ENCODE measurements at regions not wholly inside any gene's neighbourhood (a gene's known extent, or its start where the extent isn't known, plus 50 kb on each side); places are given as distances from the start of the nearest gene placed in this dataset.
"Not testable (repeated sequence)": the region's sequence is repeated elsewhere in the genome, so short reads cannot be mapped to it uniquely, and the experiment has no call there.

GRCh38 chr2:140091926-140092325 is 1311.7 kb upstream of the NXPH2 start:
- H3K4me3 Mint-ChIP-seq: no peak overlapping the region
- H3K4me1 Mint-ChIP-seq (ENCODE audit: unreplicated experiment): no peaks in the 10 kb centered on the region
- DNase-seq (ENCODE audit: extremely low spot score, unreplicated experiment): no peak
- TF ChIP-seq, protein P1, sequence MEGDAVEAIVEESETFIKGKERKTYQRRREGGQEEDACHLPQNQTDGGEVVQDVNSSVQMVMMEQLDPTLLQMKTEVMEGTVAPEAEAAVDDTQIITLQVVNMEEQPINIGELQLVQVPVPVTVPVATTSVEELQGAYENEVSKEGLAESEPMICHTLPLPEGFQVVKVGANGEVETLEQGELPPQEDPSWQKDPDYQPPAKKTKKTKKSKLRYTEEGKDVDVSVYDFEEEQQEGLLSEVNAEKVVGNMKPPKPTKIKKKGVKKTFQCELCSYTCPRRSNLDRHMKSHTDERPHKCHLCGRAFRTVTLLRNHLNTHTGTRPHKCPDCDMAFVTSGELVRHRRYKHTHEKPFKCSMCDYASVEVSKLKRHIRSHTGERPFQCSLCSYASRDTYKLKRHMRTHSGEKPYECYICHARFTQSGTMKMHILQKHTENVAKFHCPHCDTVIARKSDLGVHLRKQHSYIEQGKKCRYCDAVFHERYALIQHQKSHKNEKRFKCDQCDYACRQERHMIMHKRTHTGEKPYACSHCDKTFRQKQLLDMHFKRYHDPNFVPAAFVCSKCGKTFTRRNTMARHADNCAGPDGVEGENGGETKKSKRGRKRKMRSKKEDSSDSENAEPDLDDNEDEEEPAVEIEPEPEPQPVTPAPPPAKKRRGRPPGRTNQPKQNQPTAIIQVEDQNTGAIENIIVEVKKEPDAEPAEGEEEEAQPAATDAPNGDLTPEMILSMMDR (conservative IDR thresholded peaks at IDR 0.05): no peak
- H3K27me3 Mint-ChIP-seq: no peaks in the 10 kb centered on the region
- no peaks in the 10 kb centered on the region for H3K36me3 Mint-ChIP-seq
- H3K27ac Mint-ChIP-seq: no peak overlapping the region
- H3K9me3 Mint-ChIP-seq: no peaks in the 10 kb centered on the region

- no peaks in the 10 kb centered on the region for H3K4me1 Mint-ChIP-seq (ENCODE audit: unreplicated experiment)
- no peaks in the 10 kb centered on the region for H3K27me3 Mint-ChIP-seq
- H3K4me3 Mint-ChIP-seq: no peak overlapping the region
- no peak for DNase-seq (ENCODE audit: extremely low spot score, unreplicated experiment)
- TF ChIP-seq, protein P1 (conservative IDR thresholded peaks at IDR 0.05): no peak
- no peak overlapping the region for H3K27ac Mint-ChIP-seq
- H3K36me3 Mint-ChIP-seq: no peaks in the 10 kb centered on the region
- H3K9me3 Mint-ChIP-seq: no peaks in the 10 kb centered on the region
Observed at GRCh38 chr2:140086964-140087363, 1306.8 kb upstream of the NXPH2 start.

GRCh38 chr2:140085674-140086073 is 1305.5 kb upstream of the NXPH2 start:
- TF ChIP-seq, protein P1 (conservative IDR thresholded peaks at IDR 0.05): no peak
- Mint-ChIP-seq H3K27ac (no peak overlapping the region), H3K27me3 (no peaks in the 10 kb centered on the region), H3K4me3 (no peak overlapping the region), H3K4me1 (ENCODE audit: unreplicated experiment) (no peaks in the 10 kb centered on the region), H3K36me3 (no peaks in the 10 kb centered on the region), H3K9me3 (no peaks in the 10 kb centered on the region)
- no peak for DNase-seq (ENCODE audit: extremely low spot score, unreplicated experiment)

DNA sequence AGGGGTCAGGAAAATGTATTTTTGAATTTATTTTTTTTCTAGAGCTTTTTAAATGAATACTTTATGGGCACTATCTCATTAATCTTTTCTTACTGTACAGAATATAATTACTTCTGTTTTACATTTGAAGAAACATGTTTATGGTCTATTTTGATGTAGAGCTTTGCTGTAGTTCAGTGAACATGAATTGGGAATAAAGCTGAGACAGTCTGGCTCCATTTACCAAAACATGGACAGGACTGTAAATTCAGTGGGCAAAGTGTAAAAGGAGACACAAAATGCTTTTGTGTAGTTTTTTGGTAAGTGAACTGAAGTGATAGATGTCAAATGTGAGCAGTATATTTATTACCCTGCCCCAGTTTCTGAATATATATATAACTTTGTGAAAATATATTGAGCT is 1298.8 kb upstream of the NXPH2 start:
- Mint-ChIP-seq H3K9me3 (no peaks in the 10 kb centered on the region), H3K4me3 (no peak overlapping the region)

DNA sequence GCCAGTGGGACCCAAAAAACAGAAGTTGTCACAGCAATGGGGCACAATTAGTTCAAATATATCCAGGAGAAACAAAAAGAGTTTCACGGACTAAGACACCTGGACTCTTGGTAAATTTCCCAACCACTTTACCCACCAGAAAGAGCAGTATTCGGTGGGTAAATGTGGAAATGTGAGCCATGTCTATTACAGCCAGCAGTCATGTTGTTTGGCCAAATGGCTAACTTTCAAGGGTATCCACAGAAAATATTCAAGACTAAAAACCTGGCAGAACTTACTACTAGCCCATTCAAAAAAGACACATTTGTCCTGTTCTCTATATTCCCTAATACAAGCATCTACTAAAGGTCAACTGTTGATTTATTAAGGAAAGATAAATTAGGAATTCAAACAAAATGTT is 1296.0 kb upstream of the NXPH2 start:
- H3K27ac Mint-ChIP-seq: no peak overlapping the region
- H3K36me3 Mint-ChIP-seq: no peaks in the 10 kb centered on the region
- H3K9me3 Mint-ChIP-seq: no peaks in the 10 kb centered on the region
- H3K4me3 Mint-ChIP-seq: no peak overlapping the region
- no peaks in the 10 kb centered on the region for H3K27me3 Mint-ChIP-seq
- TF ChIP-seq, protein P1 (conservative IDR thresholded peaks at IDR 0.05): no peak
- H3K4me1 Mint-ChIP-seq (ENCODE audit: unreplicated experiment): no peaks in the 10 kb centered on the region
- no peak for DNase-seq (ENCODE audit: extremely low spot score, unreplicated experiment)

More for the DNA sequence above, 1298.8 kb upstream of the NXPH2 start:
- TF ChIP-seq, protein P1 (conservative IDR thresholded peaks at IDR 0.05): no peak
- H3K27ac Mint-ChIP-seq: no peak overlapping the region
- no peaks in the 10 kb centered on the region for H3K27me3 Mint-ChIP-seq
- no peak for DNase-seq (ENCODE audit: extremely low spot score, unreplicated experiment)
- no peaks in the 10 kb centered on the region for H3K4me1 Mint-ChIP-seq (ENCODE audit: unreplicated experiment)
- H3K36me3 Mint-ChIP-seq: no peaks in the 10 kb centered on the region

DNA sequence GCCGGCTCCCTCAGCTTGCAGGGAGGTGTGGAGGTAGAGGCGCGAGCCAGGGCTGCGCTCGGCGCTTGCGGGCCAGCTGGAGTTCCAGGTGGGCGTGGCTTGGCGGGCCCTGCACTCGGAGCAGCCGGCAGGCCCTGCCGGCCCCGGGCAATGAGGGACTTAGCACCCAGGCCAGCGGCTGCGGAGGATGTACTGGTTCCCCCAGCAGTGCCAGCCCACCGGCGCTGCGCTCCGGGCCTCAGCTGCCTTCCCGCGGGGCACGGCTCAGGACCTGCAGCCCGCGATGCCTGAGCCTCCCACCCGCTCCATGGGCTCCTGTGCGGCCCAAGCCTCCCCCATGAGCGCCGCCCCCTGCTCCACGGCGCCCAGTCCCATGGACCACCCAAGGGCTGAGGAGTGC is 1293.6 kb upstream of the NXPH2 start:
- H3K4me3 Mint-ChIP-seq, H3K27me3 Mint-ChIP-seq, H3K27ac Mint-ChIP-seq: not testable (repeated sequence)

More for the DNA sequence above, 1293.6 kb upstream of the NXPH2 start:
- not testable (repeated sequence) for H3K4me1 Mint-ChIP-seq (ENCODE audit: unreplicated experiment); H3K9me3 Mint-ChIP-seq; H3K36me3 Mint-ChIP-seq; DNase-seq (ENCODE audit: extremely low spot score, unreplicated experiment)

Measured in type B pancreatic cell (in vitro differentiated cells).